ENCODE measurements at regions not wholly inside any gene's neighbourhood (a gene's known extent, or its start where the extent isn't known, plus 50 kb on each side); places are given as distances from the start of the nearest gene placed in this dataset.
"Not testable (repeated sequence)": the region's sequence is repeated elsewhere in the genome, so short reads cannot be mapped to it uniquely, and the experiment has no call there.

- DNase-seq, result no peak
- H3K27ac ChIP-seq, result no peak overlapping the region
- H3K36me3 ChIP-seq, result no peaks in the 10 kb centered on the region
- H3K4me1 ChIP-seq, result peaks cover 0 to 6% (median 3%) of the 10 kb centered on the region in 4 donors
- peak in 1 of 2 donors; percentile 42 for ATAC-seq (ENCODE audit: low FRiP score in 2 of 2)
- H3K4me3 ChIP-seq, result no peak overlapping the region
- H3K9me3 ChIP-seq, result no peaks in the 10 kb centered on the region
- no peak for TF ChIP-seq EP300 (IDR thresholded peaks at IDR 0.05)
- TF ChIP-seq POLR2AphosphoS5 (IDR thresholded peaks at IDR 0.05), result no peak
- no peak for TF ChIP-seq POLR2A (IDR thresholded peaks at IDR 0.05)
- TF ChIP-seq CTCF (IDR thresholded peaks at IDR 0.05), result no peak
- 83 to 84% methylated on average over 6 of the region's 6 CpGs for WGBS, 2 donors
- H3K27me3 ChIP-seq, result no peaks in the 10 kb centered on the region
Measured at GRCh38 chr6:81937296-81937937, 184.9 kb upstream of the TENT5A start.

GRCh38 chr6:81934936-81935335 lies 182.5 kb upstream of the TENT5A start:
- TF ChIP-seq EP300 (IDR thresholded peaks at IDR 0.05) (no peak), POLR2A (IDR thresholded peaks at IDR 0.05) (no peak), CTCF (IDR thresholded peaks at IDR 0.05) (no peak), POLR2AphosphoS5 (IDR thresholded peaks at IDR 0.05) (no peak)
- H3K4me1 ChIP-seq, result peaks cover 0 to 6% (median 3%) of the 10 kb centered on the region in 4 donors
- H3K27ac ChIP-seq, result no peak overlapping the region
- ATAC-seq (ENCODE audit: low FRiP score in 2 of 2) (no peak), DNase-seq (no peak)
- no peak overlapping the region for H3K4me3 ChIP-seq
- 89 to 95% methylated on average over 1 of the region's 1 CpG for WGBS, 2 donors
- no peaks in the 10 kb centered on the region for H3K36me3 ChIP-seq
- H3K27me3 ChIP-seq, result no peaks in the 10 kb centered on the region
- no peaks in the 10 kb centered on the region for H3K9me3 ChIP-seq

- 80 to 87% methylated on average over 1 of the region's 1 CpG for WGBS, 2 donors
- H3K4me3 ChIP-seq, result no peak overlapping the region
- H3K36me3 ChIP-seq, result no peaks in the 10 kb centered on the region
- H3K9me3 ChIP-seq, result no peaks in the 10 kb centered on the region
- no peak for ATAC-seq (ENCODE audit: low FRiP score in 2 of 2)
- H3K27ac ChIP-seq, result no peak overlapping the region
- DNase-seq, result no peak
- no peaks in the 10 kb centered on the region for H3K27me3 ChIP-seq
- H3K4me1 ChIP-seq, result peaks cover 0 to 4% (median 2%) of the 10 kb centered on the region in 4 donors
- no peak for TF ChIP-seq EP300 (IDR thresholded peaks at IDR 0.05)
- no peak for TF ChIP-seq POLR2A (IDR thresholded peaks at IDR 0.05)
Measured at GRCh38 chr6:81933608-81934051, 181.1 kb upstream of the TENT5A start.

GRCh38 chr6:81933089-81933488 lies 180.6 kb upstream of the TENT5A start:
- Histone ChIP-seq H3K4me3 (no peak overlapping the region), H3K27ac (no peak overlapping the region), H3K36me3 (no peaks in the 10 kb centered on the region), H3K9me3 (no peaks in the 10 kb centered on the region), H3K4me1 (no peaks in the 10 kb centered on the region), H3K27me3 (no peaks in the 10 kb centered on the region)
- ATAC-seq (ENCODE audit: low FRiP score in 2 of 2) (no peak), DNase-seq (no peak)
- 90 to 92% methylated on average over 3 of the region's 3 CpGs for WGBS, 2 donors
- no peak for TF ChIP-seq CTCF (IDR thresholded peaks at IDR 0.05)

- H3K36me3 ChIP-seq; H3K9me3 ChIP-seq; H3K4me1 ChIP-seq; H3K27ac ChIP-seq; H3K4me3 ChIP-seq; ATAC-seq (ENCODE audit: low FRiP score in 2 of 2); H3K27me3 ChIP-seq; DNase-seq: not testable (repeated sequence)
Measured at GRCh38 chr6:81932448-81932847, 180.0 kb upstream of the TENT5A start.

GRCh38 chr6:81929828-81930227 lies 177.3 kb upstream of the TENT5A start:
- TF ChIP-seq POLR2A (IDR thresholded peaks at IDR 0.05) (no peak), POLR2AphosphoS5 (IDR thresholded peaks at IDR 0.05) (no peak), CTCF (IDR thresholded peaks at IDR 0.05) (no peak), EP300 (IDR thresholded peaks at IDR 0.05) (no peak)
- Histone ChIP-seq H3K36me3 (no peaks in the 10 kb centered on the region), H3K4me3 (no peak overlapping the region), H3K27me3 (no peaks in the 10 kb centered on the region), H3K27ac (no peak overlapping the region), H3K9me3 (no peaks in the 10 kb centered on the region), H3K4me1 (no peaks in the 10 kb centered on the region)
- ATAC-seq (ENCODE audit: low FRiP score in 2 of 2) (no peak), DNase-seq (no peak)
- WGBS, 2 donors, result 57 to 73% methylated on average over 3 of the region's 3 CpGs

Data from upper lobe of left lung (tissue), 6 donors.